DND-41 (cell line): ENCODE measurements at regions not wholly inside any gene's neighbourhood (a gene's known extent, or its start where the extent isn't known, plus 50 kb on each side); places are given as distances from the start of the nearest gene placed in this dataset.

Experiments used
- CTCF ChIP-seq: IDR thresholded peaks from 2 replicates; pipeline ENCODE4 v1.5.1; 2012; ENCODE audit warnings: borderline replicate concordance, low read length, moderate library complexity, mild to moderate bottlenecking; ENCODE audit not compliant: poor library complexity, severe bottlenecking; ENCODE audit errors: extremely low read depth
- EZH2 ChIP-seq: IDR thresholded peaks from 3 replicates; pipeline ENCODE4 v1.6.1; 2012; ENCODE audit warnings: borderline replicate concordance, low read depth, mild to moderate bottlenecking, moderate library complexity, low read length, inconsistent platforms; ENCODE audit not compliant: severe bottlenecking

GRCh38 chr14:22452330-22452729, 136.7 kb downstream of the DAD1 start:
- TF ChIP-seq CTCF: no peak
- TF ChIP-seq EZH2: no peak
